Epithelial cell of prostate (primary cell): ENCODE measurements at regions not wholly inside any gene's neighbourhood (a gene's known extent, or its start where the extent isn't known, plus 50 kb on each side); places are given as distances from the start of the nearest gene placed in this dataset.
"Not testable (repeated sequence)": the region's sequence is repeated elsewhere in the genome, so short reads cannot be mapped to it uniquely, and the experiment has no call there.

Source experiments
- DNase-seq: peaks from one replicate; pipeline ENCODE4 v3.0.0-alpha.2; 2011; ENCODE audit warnings: low read depth, low spot score
- H3K27ac ChIP-seq: fragments of 450-650 bp; 2 replicates; pipeline ENCODE4 v1.5.1; 2017; ENCODE audit warnings: mild to moderate bottlenecking

GRCh38 chr7:128561116-128561722, 84.7 kb downstream of the METTL2B start:
- not testable (repeated sequence) for DNase-seq

GRCh38 chr7:128562795-128563194, 86.2 kb downstream of the METTL2B start:
- H3K27ac ChIP-seq, DNase-seq: not testable (repeated sequence)

More at GRCh38 chr7:128561116-128561722, 84.7 kb downstream of the METTL2B start:
- not testable (repeated sequence) for H3K27ac ChIP-seq

- H3K27ac ChIP-seq, DNase-seq: not testable (repeated sequence)
Measured at GRCh38 chr7:128564123-128564700, 87.7 kb downstream of the METTL2B start.

GRCh38 chr7:128564932-128565864, 88.7 kb downstream of the METTL2B start:
- not testable (repeated sequence) for DNase-seq, H3K27ac ChIP-seq

- DNase-seq, H3K27ac ChIP-seq: not testable (repeated sequence)
Measured at GRCh38 chr7:128575277-128575676, 96.8 kb upstream of the GARIN1A start.

- DNase-seq, H3K27ac ChIP-seq: not testable (repeated sequence)
Measured at GRCh38 chr7:128576953-128577352, 95.1 kb upstream of the GARIN1A start.

GRCh38 chr7:128579843-128580242, 92.2 kb upstream of the GARIN1A start:
- not testable (repeated sequence) for DNase-seq

GRCh38 chr7:128581100-128581499, 91.0 kb upstream of the GARIN1A start:
- peak overlapping the region; percentile 15 for H3K27ac ChIP-seq

More at GRCh38 chr7:128579843-128580242, 92.2 kb upstream of the GARIN1A start:
- H3K27ac ChIP-seq = not testable (repeated sequence)

GRCh38 chr7:128581825-128582561, 90.1 kb upstream of the GARIN1A start:
- not testable (repeated sequence) for H3K27ac ChIP-seq, DNase-seq

More at GRCh38 chr7:128581100-128581499, 91.0 kb upstream of the GARIN1A start:
- DNase-seq = peak; percentile 2

- not testable (repeated sequence) for DNase-seq, H3K27ac ChIP-seq
Measured at GRCh38 chr7:128586715-128587114, 85.4 kb upstream of the GARIN1A start.

GRCh38 chr7:128591705-128592104, 80.4 kb upstream of the GARIN1A start:
- no peak overlapping the region for H3K27ac ChIP-seq
- no peak for DNase-seq

GRCh38 chr7:128592209-128592608, 79.9 kb upstream of the GARIN1A start:
- H3K27ac ChIP-seq, DNase-seq: not testable (repeated sequence)

GRCh38 chr7:128594061-128594460, 78.0 kb upstream of the GARIN1A start:
- DNase-seq, H3K27ac ChIP-seq: not testable (repeated sequence)

- not testable (repeated sequence) for H3K27ac ChIP-seq, DNase-seq
Measured at GRCh38 chr7:128596336-128597128, 75.6 kb upstream of the GARIN1A start.

- DNase-seq, H3K27ac ChIP-seq: not testable (repeated sequence)
Measured at GRCh38 chr7:128598946-128599345, 73.1 kb upstream of the GARIN1A start.

- DNase-seq = not testable (repeated sequence)
- peak overlapping the region; percentile 28 for H3K27ac ChIP-seq
Measured at GRCh38 chr7:128608678-128609421, 63.2 kb upstream of the GARIN1A start.

GRCh38 chr7:128613366-128613765, 58.7 kb upstream of the GARIN1A start:
- DNase-seq, H3K27ac ChIP-seq: not testable (repeated sequence)

- DNase-seq = not testable (repeated sequence)
Measured at GRCh38 chr7:128614812-128615211, 57.3 kb upstream of the GARIN1A start.

More at GRCh38 chr7:128614812-128615211, 57.3 kb upstream of the GARIN1A start:
- not testable (repeated sequence) for H3K27ac ChIP-seq
